ENCODE measurements at regions not wholly inside any gene's neighbourhood (a gene's known extent, or its start where the extent isn't known, plus 50 kb on each side); places are given as distances from the start of the nearest gene placed in this dataset.

DNA sequence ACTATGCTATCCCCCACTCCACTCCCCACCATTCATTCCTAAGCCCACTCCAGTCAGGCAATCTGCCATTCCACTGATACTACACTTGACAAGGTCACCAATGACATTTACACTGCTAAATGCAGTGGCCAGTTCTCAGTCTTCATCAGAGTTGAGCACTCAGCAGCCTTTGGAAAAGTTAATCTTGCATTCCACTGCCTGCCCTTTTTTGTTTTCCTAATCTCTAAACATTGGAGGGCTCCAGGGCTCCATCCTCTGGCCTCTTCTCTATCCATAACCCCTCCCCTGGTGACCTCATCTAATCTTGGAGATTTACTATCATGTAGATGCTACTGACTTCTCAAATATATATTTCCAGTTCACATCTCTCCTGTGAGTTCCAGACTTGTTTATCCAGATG, 70.9 kb upstream of the S1PR1 start:
- DNase-seq, result no peak
- TF ChIP-seq POLR2A (IDR thresholded peaks at IDR 0.05), result no peak
- TF ChIP-seq POLR2AphosphoS5 (IDR thresholded peaks at IDR 0.05), result no peak
- TF ChIP-seq, protein P1, sequence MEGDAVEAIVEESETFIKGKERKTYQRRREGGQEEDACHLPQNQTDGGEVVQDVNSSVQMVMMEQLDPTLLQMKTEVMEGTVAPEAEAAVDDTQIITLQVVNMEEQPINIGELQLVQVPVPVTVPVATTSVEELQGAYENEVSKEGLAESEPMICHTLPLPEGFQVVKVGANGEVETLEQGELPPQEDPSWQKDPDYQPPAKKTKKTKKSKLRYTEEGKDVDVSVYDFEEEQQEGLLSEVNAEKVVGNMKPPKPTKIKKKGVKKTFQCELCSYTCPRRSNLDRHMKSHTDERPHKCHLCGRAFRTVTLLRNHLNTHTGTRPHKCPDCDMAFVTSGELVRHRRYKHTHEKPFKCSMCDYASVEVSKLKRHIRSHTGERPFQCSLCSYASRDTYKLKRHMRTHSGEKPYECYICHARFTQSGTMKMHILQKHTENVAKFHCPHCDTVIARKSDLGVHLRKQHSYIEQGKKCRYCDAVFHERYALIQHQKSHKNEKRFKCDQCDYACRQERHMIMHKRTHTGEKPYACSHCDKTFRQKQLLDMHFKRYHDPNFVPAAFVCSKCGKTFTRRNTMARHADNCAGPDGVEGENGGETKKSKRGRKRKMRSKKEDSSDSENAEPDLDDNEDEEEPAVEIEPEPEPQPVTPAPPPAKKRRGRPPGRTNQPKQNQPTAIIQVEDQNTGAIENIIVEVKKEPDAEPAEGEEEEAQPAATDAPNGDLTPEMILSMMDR (IDR thresholded peaks at IDR 0.05 in 8 of 11, conservative IDR thresholded peaks at IDR 0.05 in 3 of 11), result no peak
- no peaks in the 10 kb centered on the region for H3K36me3 ChIP-seq
- no peaks in the 10 kb centered on the region for H3K9me3 ChIP-seq
- no peaks in the 10 kb centered on the region for H3K27me3 ChIP-seq (replicated peaks in 1 of 7)
- no peak overlapping the region for H3K27ac ChIP-seq
- intact Hi-C loops (cut with DNase I; ENCODE audit: low total_unique reads), result no loop called here
- no peak overlapping the region for H3K4me3 ChIP-seq
- peaks cover 0 to 18% (median 8%) of the 10 kb centered on the region in 6 donors for H3K4me1 ChIP-seq

DNA sequence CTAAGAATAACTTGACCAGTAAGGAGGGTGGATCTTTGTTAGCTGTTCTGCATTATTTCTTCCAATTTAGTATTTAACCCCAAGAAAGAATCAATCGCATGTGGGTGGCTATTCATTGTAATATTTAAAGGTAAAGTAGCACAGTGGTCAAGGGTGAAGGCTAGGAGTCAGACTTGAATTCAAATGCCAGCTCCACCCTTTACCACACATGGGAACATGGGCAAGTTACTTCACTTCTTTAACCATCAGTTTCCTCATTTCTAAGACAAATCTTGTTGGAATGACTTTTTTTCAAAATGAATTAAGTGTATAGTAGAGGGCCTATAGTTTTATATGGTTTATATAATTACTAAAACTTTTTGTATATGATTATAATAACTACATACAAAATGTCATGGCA, 71.3 kb upstream of the S1PR1 start:
- Histone ChIP-seq H3K36me3 (no peaks in the 10 kb centered on the region), H3K27me3 (replicated peaks in 1 of 7) (no peaks in the 10 kb centered on the region), H3K4me1 (peaks cover 0 to 18% (median 8%) of the 10 kb centered on the region in 6 donors), H3K27ac (no peak overlapping the region), H3K9me3 (no peaks in the 10 kb centered on the region), H3K4me3 (no peak overlapping the region)
- WGBS, 5 donors, result 59 to 79% (median 71%) methylated on average over 1 of the region's 1 CpG
- intact Hi-C loops (cut with DNase I; ENCODE audit: low total_unique reads), result no loop called here
- TF ChIP-seq, protein P1 (IDR thresholded peaks at IDR 0.05 in 8 of 11, conservative IDR thresholded peaks at IDR 0.05 in 3 of 11), result no peak
- TF ChIP-seq POLR2AphosphoS5 (IDR thresholded peaks at IDR 0.05) (no peak), POLR2A (IDR thresholded peaks at IDR 0.05) (no peak)
- DNase-seq, result no peak

- no peak for DNase-seq
- peaks cover 0 to 18% (median 8%) of the 10 kb centered on the region in 6 donors for H3K4me1 ChIP-seq
- intact Hi-C loops (cut with DNase I; ENCODE audit: low total_unique reads), result no loop called here
- WGBS, 5 donors, result 69 to 87% (median 80%) methylated on average over 3 of the region's 3 CpGs
- no peaks in the 10 kb centered on the region for H3K27me3 ChIP-seq (replicated peaks in 1 of 7)
- no peaks in the 10 kb centered on the region for H3K9me3 ChIP-seq
- H3K27ac ChIP-seq, result no peak overlapping the region
- no peak overlapping the region for H3K4me3 ChIP-seq
- no peaks in the 10 kb centered on the region for H3K36me3 ChIP-seq
- TF ChIP-seq, protein P1 (IDR thresholded peaks at IDR 0.05 in 8 of 11, conservative IDR thresholded peaks at IDR 0.05 in 3 of 11), result no peak
- TF ChIP-seq POLR2A (IDR thresholded peaks at IDR 0.05) (no peak), POLR2AphosphoS5 (IDR thresholded peaks at IDR 0.05) (no peak)
These were observed 72.0 kb upstream of the S1PR1 start for GRCh38 chr1:101164776-101165175.

GRCh38 chr1:101162736-101163735, 73.8 kb upstream of the S1PR1 start:
- H3K27me3 ChIP-seq (replicated peaks in 1 of 7), result no peaks in the 10 kb centered on the region
- intact Hi-C loops (cut with DNase I; ENCODE audit: low total_unique reads), result no loop called here
- TF ChIP-seq POLR2AphosphoS5 (IDR thresholded peaks at IDR 0.05) (peak in 1 of 3 donors; percentile 54), POLR2A (IDR thresholded peaks at IDR 0.05) (no peak)
- TF ChIP-seq, protein P1 (IDR thresholded peaks at IDR 0.05 in 8 of 11, conservative IDR thresholded peaks at IDR 0.05 in 3 of 11), result no peak
- peaks cover 0 to 18% (median 8%) of the 10 kb centered on the region in 6 donors for H3K4me1 ChIP-seq
- H3K4me3 ChIP-seq, result no peak overlapping the region
- 70 to 84% (median 78%) methylated on average over 7 of the region's 7 CpGs for WGBS, 5 donors
- H3K36me3 ChIP-seq, result no peaks in the 10 kb centered on the region
- H3K27ac ChIP-seq, result peak overlapping the region in 5 of 8 donors; percentile 27 to 70 (median 51)
- no peak for DNase-seq
- H3K9me3 ChIP-seq, result no peaks in the 10 kb centered on the region
